Heart right ventricle (tissue), 16 donors: ENCODE measurements at regions not wholly inside any gene's neighbourhood (a gene's known extent, or its start where the extent isn't known, plus 50 kb on each side); places are given as distances from the start of the nearest gene placed in this dataset.

Experiments used
- ATAC-seq, 8 donors: fragments of 200-7000 bp; cut with Tn5 transposase; one replicate each; pipeline ENCODE4 v1.9.1; 2020; ENCODE audit warnings: mild to moderate bottlenecking in 8 of 8, moderate library complexity in 8 of 8, moderate number of reproducible peaks in 1 of 8
- DNase-seq, 2 donors: peaks; one replicate each; pipeline ENCODE4 v3.0.0-alpha.2; 2020
- H3K27ac ChIP-seq, 10 donors: fragments of 200-600 bp; sonication (generic) in 2 of 10; one replicate each; pipeline versions ENCODE4 v1.5.0 to v1.8.0; 2020 to 2022; ENCODE audit warnings: mild to moderate bottlenecking in 3 of 10
- H3K27me3 ChIP-seq, 7 donors: fragments of 200-600 bp; one replicate each; pipeline ENCODE4 v1.8.0; 2021 to 2022; ENCODE audit warnings: mild to moderate bottlenecking in 2 of 7
- H3K36me3 ChIP-seq, 9 donors: fragments of 200-600 bp; sonication (generic) in 1 of 9; one replicate each; pipeline versions ENCODE4 v1.5.0 to v1.8.0; 2020 to 2022; ENCODE audit warnings: mild to moderate bottlenecking in 2 of 9
- H3K4me1 ChIP-seq, 9 donors: fragments of 200-600 bp; sonication (generic) in 1 of 9; one replicate each; pipeline versions ENCODE4 v1.5.0 to v1.8.0; 2020 to 2022; ENCODE audit warnings: mild to moderate bottlenecking in 4 of 9
- H3K4me3 ChIP-seq, 10 donors: fragments of 200-600 bp; sonication (generic) in 2 of 10; one replicate each; pipeline versions ENCODE4 v1.5.0 to v1.8.0; 2020 to 2022; ENCODE audit warnings: mild to moderate bottlenecking in 7 of 10, moderate library complexity in 2 of 10
- H3K9me3 ChIP-seq, 11 donors: fragments of 200-600 bp in 10 of 11; sonication (generic) in 2 of 11; one replicate each; pipeline versions ENCODE4 v1.5.0 to v1.8.0; 2013 to 2022; ENCODE audit warnings: mild to moderate bottlenecking in 2 of 11, control low read depth in 1 of 11, moderate library complexity in 1 of 11
- WGBS, 2 donors: extraction: QIAGEN DNeasy Blood & Tissue Kit; methylation state at CpG; one replicate each; pipeline ENCODE4 v1.1.7; 2013; ENCODE audit warnings: inconsistent platforms in 1 of 2; 5-methylcytosine and 5-hydroxymethylcytosine counted together
- intact Hi-C, 10 donors: fragments of 100-400 bp; cut with DNase I; formaldehyde crosslinking; loops; one replicate each; pipeline versions ENCODE4 v1.11.1 to v1.14.2; 2022
- TF ChIP-seq, protein P1 (sequence below), 9 donors: fragments of 200-600 bp; sonication (generic) in 2 of 9; IDR thresholded peaks; one replicate each; pipeline versions ENCODE4 v1.5.0 to v1.8.0; 2021 to 2022; ENCODE audit warnings: antibody characterized with exemption in 9 of 9, mild to moderate bottlenecking in 5 of 9, moderate library complexity in 1 of 9
- donor health status: Arrhythmogenic right ventricular cardiomyopathy.
- donor health status: ischemic (EF 13 %, LVEDD 7.1; RV severe dilation, severe dysfunction).
- donor health status: healthy with polysubstance abuse.
- donor health status: DM: no; HTN: yes; CAD: no.
- donor health status: DM: no; HTN: no; CAD: no.
- donor health status: ischemic (EF 25% LVEDD 6.9; RV normal size, moderate dysfunction).
- donor health status: ischemic (EF 25% LVEDD 5.7; RV mildly dilated, moderate dysfunction).
- donor health status: healthy.
- donor health status: DM: yes; HTN: yes; CAD: no.
- donor health status: Ischemic cardiomyopathy.
- donor health status: ischemic (EF 35%, LVEDD 5.7; RV mildly dilated, moderate dysfunction).
- donor health status: nonischemic (EF 11% LVEDD 7.7; RV severe dilation, severe dysfunction).
- donor health status: DM: yes; HTN: yes; CAD: no.
- donor health status: PGD.
- donor health status: ischemic (EF 29% LVEDD 5.4; RV normal size, mild dysfunction).
- donor health status: nonischemic (EF 23%, LVEDD 6.1; RV moderate dilation, normal function).

- H3K27ac ChIP-seq: no peak overlapping the region
- ATAC-seq (no peak), DNase-seq (no peak)
- H3K4me3 ChIP-seq: no peak overlapping the region
- intact Hi-C loops: no loop called here
- no peaks in the 10 kb centered on the region for H3K27me3 ChIP-seq
- no peaks in the 10 kb centered on the region for H3K9me3 ChIP-seq
- no peaks in the 10 kb centered on the region for H3K4me1 ChIP-seq
- TF ChIP-seq, protein P1, sequence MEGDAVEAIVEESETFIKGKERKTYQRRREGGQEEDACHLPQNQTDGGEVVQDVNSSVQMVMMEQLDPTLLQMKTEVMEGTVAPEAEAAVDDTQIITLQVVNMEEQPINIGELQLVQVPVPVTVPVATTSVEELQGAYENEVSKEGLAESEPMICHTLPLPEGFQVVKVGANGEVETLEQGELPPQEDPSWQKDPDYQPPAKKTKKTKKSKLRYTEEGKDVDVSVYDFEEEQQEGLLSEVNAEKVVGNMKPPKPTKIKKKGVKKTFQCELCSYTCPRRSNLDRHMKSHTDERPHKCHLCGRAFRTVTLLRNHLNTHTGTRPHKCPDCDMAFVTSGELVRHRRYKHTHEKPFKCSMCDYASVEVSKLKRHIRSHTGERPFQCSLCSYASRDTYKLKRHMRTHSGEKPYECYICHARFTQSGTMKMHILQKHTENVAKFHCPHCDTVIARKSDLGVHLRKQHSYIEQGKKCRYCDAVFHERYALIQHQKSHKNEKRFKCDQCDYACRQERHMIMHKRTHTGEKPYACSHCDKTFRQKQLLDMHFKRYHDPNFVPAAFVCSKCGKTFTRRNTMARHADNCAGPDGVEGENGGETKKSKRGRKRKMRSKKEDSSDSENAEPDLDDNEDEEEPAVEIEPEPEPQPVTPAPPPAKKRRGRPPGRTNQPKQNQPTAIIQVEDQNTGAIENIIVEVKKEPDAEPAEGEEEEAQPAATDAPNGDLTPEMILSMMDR (IDR thresholded peaks at IDR 0.05): no peak
- 68 to 69% methylated on average over 4 of the region's 4 CpGs for WGBS, 2 donors
- H3K36me3 ChIP-seq: no peaks in the 10 kb centered on the region
Observed at GRCh38 chr21:24280596-24280995, 1326.7 kb downstream of the MRPL39 start.

DNA sequence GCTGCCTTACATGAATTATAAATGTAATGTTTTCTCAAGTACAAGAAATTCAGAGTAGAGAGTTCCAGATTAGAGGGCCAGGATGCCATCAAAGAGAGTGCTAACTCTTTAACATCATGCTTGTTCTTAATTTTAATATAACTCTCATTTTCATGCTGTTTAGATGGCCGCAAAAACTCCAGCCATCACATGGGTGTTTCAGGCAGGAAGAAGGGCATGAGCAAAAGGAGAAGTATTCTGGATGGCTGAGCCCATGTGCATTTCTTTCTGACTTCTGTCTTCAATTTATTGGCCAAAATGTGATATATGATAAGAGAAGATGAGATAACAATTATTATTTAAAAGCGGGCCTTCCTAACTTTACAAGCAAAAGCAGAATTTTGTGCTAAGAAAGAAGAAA, 1328.6 kb downstream of the MRPL39 start:
- no peaks in the 10 kb centered on the region for H3K4me1 ChIP-seq
- DNase-seq (no peak), ATAC-seq (no peak)
- 82 to 86% methylated on average over 2 of the region's 2 CpGs for WGBS, 2 donors
- TF ChIP-seq, protein P1 (IDR thresholded peaks at IDR 0.05): no peak
- H3K27ac ChIP-seq: no peak overlapping the region
- H3K9me3 ChIP-seq: no peaks in the 10 kb centered on the region
- no peaks in the 10 kb centered on the region for H3K27me3 ChIP-seq
- no peaks in the 10 kb centered on the region for H3K36me3 ChIP-seq
- intact Hi-C loops: no loop called here
- no peak overlapping the region for H3K4me3 ChIP-seq

- Histone ChIP-seq H3K4me1 (no peaks in the 10 kb centered on the region), H3K4me3 (no peak overlapping the region), H3K36me3 (no peaks in the 10 kb centered on the region), H3K9me3 (no peaks in the 10 kb centered on the region), H3K27me3 (no peaks in the 10 kb centered on the region), H3K27ac (no peak overlapping the region)
- TF ChIP-seq, protein P1 (IDR thresholded peaks at IDR 0.05): no peak
- intact Hi-C loops: no loop called here
- no peak for DNase-seq
- ATAC-seq: no peak
Observed at GRCh38 chr21:24276204-24276603, 1331.1 kb downstream of the MRPL39 start.

- Histone ChIP-seq H3K27ac (no peak overlapping the region), H3K36me3 (no peaks in the 10 kb centered on the region), H3K9me3 (no peaks in the 10 kb centered on the region), H3K4me3 (no peak overlapping the region), H3K27me3 (no peaks in the 10 kb centered on the region), H3K4me1 (no peaks in the 10 kb centered on the region)
- intact Hi-C loops: no loop called here
- TF ChIP-seq, protein P1 (IDR thresholded peaks at IDR 0.05): no peak
- 21 to 22% methylated on average over 1 of the region's 1 CpG for WGBS, 2 donors
- DNase-seq: no peak
- no peak for ATAC-seq
Observed at GRCh38 chr21:24275616-24276015, 1331.7 kb downstream of the MRPL39 start.

GRCh38 chr21:24272521-24272938, 1334.8 kb downstream of the MRPL39 start:
- WGBS, 2 donors: 17 to 18% methylated on average over 4 of the region's 4 CpGs
- H3K27me3 ChIP-seq: no peaks in the 10 kb centered on the region
- no peaks in the 10 kb centered on the region for H3K36me3 ChIP-seq
- H3K9me3 ChIP-seq: no peaks in the 10 kb centered on the region
- no peak overlapping the region for H3K27ac ChIP-seq
- DNase-seq (no peak), ATAC-seq (no peak)
- H3K4me1 ChIP-seq: no peaks in the 10 kb centered on the region
- TF ChIP-seq, protein P1 (IDR thresholded peaks at IDR 0.05): no peak
- H3K4me3 ChIP-seq: no peak overlapping the region
- intact Hi-C loops: no loop called here
